Panc1 (cell line): ENCODE measurements at regions not wholly inside any gene's neighbourhood (a gene's known extent, or its start where the extent isn't known, plus 50 kb on each side); places are given as distances from the start of the nearest gene placed in this dataset.

Source experiments
- ATAC-seq: fragments of 200-7000 bp; cut with Tn5 transposase; 2 replicates; pipeline ENCODE4 v1.9.1; 2020; ENCODE audit warnings: mild to moderate bottlenecking, moderate library complexity
- BruUV-seq: library from RNA; stranded (reverse); fragments of 400-500 nt; replicated peaks from 2 replicates; lab custom pipeline; 2021; lab: Mats Ljungman, UMichigan
- CTCF ChIA-PET: fragments of 300-600 bp; sonication (Branson Sonifier 250); formaldehyde crosslinking; loops from one replicate; lab custom pipeline; 2022; ENCODE audit warnings: antibody characterized with exemption; lab: Charles Lee
- POLR2A ChIA-PET: fragments of 300-600 bp; sonication (Branson Sonifier 250); formaldehyde crosslinking; loops from one replicate; lab custom pipeline; 2022; ENCODE audit warnings: antibody characterized with exemption; lab: Charles Lee
- DNase-seq: peaks from one replicate; pipeline ENCODE4 v3.0.0-alpha.2; 2010; ENCODE audit warnings: low read depth, low spot score
- H3K27ac ChIP-seq: 2 replicates; pipeline ENCODE4 v1.5.1; 2011; ENCODE audit warnings: mild to moderate bottlenecking, low read length, inconsistent platforms
- H3K27me3 ChIP-seq: fragments of 200-500 bp; sonication (Bioruptor generic); 2 replicates; pipeline ENCODE4 v1.6.0; 2014; ENCODE audit warnings: low read length, inconsistent platforms; ENCODE audit not compliant: control insufficient read depth, insufficient read depth
- H3K36me3 ChIP-seq: fragments of 200-500 bp; sonication (Bioruptor generic); 2 replicates; pipeline ENCODE4 v1.5.1; 2014; ENCODE audit warnings: inconsistent platforms, mild to moderate bottlenecking, low read length, moderate library complexity; ENCODE audit not compliant: control insufficient read depth, insufficient read depth
- H3K4me1 ChIP-seq: 2 replicates; pipeline ENCODE4 v1.5.1; 2011; ENCODE audit warnings: inconsistent platforms, mild to moderate bottlenecking, low read length, moderate library complexity; ENCODE audit not compliant: control insufficient read depth, insufficient read depth
- H3K4me3 ChIP-seq, 2 experiments: 2 replicates each; pipeline ENCODE4 v1.5.1; 2011 to 2012; ENCODE audit warnings: low read depth in 2 of 2, low read length in 2 of 2, mild to moderate bottlenecking in 2 of 2, inconsistent platforms in 1 of 2, moderate library complexity in 1 of 2
- H3K9me3 ChIP-seq: fragments of 200-500 bp; sonication (Bioruptor generic); 2 replicates; pipeline ENCODE4 v1.5.1; 2014; ENCODE audit warnings: low read depth, mild to moderate bottlenecking, inconsistent platforms, low read length, moderate library complexity; ENCODE audit not compliant: control insufficient read depth, insufficient read depth
- POLR2AphosphoS5 ChIP-seq: IDR thresholded peaks from 2 replicates; pipeline ENCODE4 v1.6.1; 2012; ENCODE audit warnings: mild to moderate bottlenecking, low read depth, low read length, moderate library complexity
- SIN3A ChIP-seq: IDR thresholded peaks from 2 replicates; pipeline ENCODE4 v1.6.1; 2012; ENCODE audit warnings: low read depth, mild to moderate bottlenecking, low read length, moderate library complexity, borderline replicate concordance; ENCODE audit not compliant: insufficient read depth
- TCF7L2 ChIP-seq: IDR thresholded peaks from 2 replicates; pipeline ENCODE4 v1.6.1; 2011; ENCODE audit warnings: mild to moderate bottlenecking, low read depth, low read length, inconsistent platforms
- in situ Hi-C: cut with HindIII; loops from 2 replicates; pipeline ENCODE4 v1.10.0; 2016; ENCODE audit warnings: low sequenced_read_pairs, low pct_unique_long_range_greater_than_20kb
- intact Hi-C: fragments of 100-400 bp; cut with micrococcal nuclease; formaldehyde crosslinking; loops from one replicate; pipeline ENCODE4 v1.10.0; 2022; ENCODE audit not compliant: unreplicated experiment
- TF ChIP-seq, protein P1 (sequence below), 2 experiments: IDR thresholded peaks; 2 replicates each; pipeline ENCODE4 v1.6.1; 2011 to 2012; ENCODE audit warnings: low read depth in 2 of 2, control low read depth in 1 of 2, low read length in 1 of 2, mild to moderate bottlenecking in 1 of 2, moderate library complexity in 1 of 2; ENCODE audit not compliant: insufficient read depth in 1 of 2
- TF ChIP-seq, protein P2 (sequence below): fragments of 450-650 bp; IDR thresholded peaks from 2 replicates; pipeline ENCODE4 v1.5.1; 2017; ENCODE audit warnings: mild to moderate bottlenecking

DNA sequence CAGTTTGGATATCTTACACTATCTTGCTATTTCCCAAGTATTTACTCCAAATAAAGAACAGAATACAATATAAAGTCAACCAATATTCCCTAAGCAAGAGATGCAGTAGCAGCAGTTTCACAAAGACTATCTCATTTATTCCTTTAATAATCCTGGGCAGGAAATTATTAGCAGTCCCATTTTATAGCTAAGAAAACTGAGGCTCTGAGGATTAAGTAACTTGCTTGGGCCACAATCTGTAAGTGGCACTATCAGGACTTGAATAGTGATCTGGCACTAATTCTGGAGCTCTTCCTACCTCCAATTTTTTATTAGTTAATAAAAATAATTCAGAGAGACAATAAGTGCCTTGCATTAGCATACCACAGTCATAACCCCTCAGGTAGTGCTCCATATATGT is 611.7 kb downstream of the MCTP2 start:
- no peaks in the 10 kb centered on the region for H3K27me3 ChIP-seq
- no peak for DNase-seq
- ATAC-seq: no peak
- ChIA-PET POLR2A (no interaction called here), CTCF (no interaction called here)
- H3K4me3 ChIP-seq: no peak overlapping the region
- no peak overlapping the region for H3K27ac ChIP-seq
- no peaks in the 10 kb centered on the region for H3K4me1 ChIP-seq
- BruUV-seq: no TSS peak
- in situ Hi-C loops: no loop called here
- no peak for TF ChIP-seq POLR2AphosphoS5
- TF ChIP-seq, protein P1, sequence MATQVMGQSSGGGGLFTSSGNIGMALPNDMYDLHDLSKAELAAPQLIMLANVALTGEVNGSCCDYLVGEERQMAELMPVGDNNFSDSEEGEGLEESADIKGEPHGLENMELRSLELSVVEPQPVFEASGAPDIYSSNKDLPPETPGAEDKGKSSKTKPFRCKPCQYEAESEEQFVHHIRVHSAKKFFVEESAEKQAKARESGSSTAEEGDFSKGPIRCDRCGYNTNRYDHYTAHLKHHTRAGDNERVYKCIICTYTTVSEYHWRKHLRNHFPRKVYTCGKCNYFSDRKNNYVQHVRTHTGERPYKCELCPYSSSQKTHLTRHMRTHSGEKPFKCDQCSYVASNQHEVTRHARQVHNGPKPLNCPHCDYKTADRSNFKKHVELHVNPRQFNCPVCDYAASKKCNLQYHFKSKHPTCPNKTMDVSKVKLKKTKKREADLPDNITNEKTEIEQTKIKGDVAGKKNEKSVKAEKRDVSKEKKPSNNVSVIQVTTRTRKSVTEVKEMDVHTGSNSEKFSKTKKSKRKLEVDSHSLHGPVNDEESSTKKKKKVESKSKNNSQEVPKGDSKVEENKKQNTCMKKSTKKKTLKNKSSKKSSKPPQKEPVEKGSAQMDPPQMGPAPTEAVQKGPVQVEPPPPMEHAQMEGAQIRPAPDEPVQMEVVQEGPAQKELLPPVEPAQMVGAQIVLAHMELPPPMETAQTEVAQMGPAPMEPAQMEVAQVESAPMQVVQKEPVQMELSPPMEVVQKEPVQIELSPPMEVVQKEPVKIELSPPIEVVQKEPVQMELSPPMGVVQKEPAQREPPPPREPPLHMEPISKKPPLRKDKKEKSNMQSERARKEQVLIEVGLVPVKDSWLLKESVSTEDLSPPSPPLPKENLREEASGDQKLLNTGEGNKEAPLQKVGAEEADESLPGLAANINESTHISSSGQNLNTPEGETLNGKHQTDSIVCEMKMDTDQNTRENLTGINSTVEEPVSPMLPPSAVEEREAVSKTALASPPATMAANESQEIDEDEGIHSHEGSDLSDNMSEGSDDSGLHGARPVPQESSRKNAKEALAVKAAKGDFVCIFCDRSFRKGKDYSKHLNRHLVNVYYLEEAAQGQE (IDR thresholded peaks at IDR 0.05; ENCODE audit: insufficient read depth in 1 of 2, low read depth in 2 of 2, low read length in 1 of 2): no peak
- no peak for TF ChIP-seq TCF7L2
- TF ChIP-seq SIN3A: no peak
- TF ChIP-seq, protein P2, sequence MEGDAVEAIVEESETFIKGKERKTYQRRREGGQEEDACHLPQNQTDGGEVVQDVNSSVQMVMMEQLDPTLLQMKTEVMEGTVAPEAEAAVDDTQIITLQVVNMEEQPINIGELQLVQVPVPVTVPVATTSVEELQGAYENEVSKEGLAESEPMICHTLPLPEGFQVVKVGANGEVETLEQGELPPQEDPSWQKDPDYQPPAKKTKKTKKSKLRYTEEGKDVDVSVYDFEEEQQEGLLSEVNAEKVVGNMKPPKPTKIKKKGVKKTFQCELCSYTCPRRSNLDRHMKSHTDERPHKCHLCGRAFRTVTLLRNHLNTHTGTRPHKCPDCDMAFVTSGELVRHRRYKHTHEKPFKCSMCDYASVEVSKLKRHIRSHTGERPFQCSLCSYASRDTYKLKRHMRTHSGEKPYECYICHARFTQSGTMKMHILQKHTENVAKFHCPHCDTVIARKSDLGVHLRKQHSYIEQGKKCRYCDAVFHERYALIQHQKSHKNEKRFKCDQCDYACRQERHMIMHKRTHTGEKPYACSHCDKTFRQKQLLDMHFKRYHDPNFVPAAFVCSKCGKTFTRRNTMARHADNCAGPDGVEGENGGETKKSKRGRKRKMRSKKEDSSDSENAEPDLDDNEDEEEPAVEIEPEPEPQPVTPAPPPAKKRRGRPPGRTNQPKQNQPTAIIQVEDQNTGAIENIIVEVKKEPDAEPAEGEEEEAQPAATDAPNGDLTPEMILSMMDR: no peak
- H3K36me3 ChIP-seq: no peaks in the 10 kb centered on the region
- intact Hi-C loops: no loop called here
- H3K9me3 ChIP-seq: peaks cover 5% of the 10 kb centered on the region; the same call in 1 of the 2 replicates

DNA sequence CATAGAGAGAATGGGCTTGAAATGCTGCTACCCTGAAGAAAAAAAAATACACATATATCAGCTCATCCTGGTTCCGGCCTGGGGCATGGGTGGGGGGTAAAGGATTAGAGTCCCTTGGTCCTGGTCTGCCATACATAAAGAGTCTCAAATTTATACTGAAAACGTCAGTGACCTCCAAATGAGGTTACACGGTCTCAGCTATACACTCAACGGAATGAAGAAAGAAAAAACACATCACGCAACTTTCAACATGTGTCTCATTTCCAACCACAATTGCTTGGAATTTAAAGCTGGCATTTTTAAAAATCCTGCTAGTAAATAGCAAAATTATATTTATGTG is 612.8 kb downstream of the MCTP2 start:
- no peaks in the 10 kb centered on the region for H3K36me3 ChIP-seq
- no peak overlapping the region for H3K4me3 ChIP-seq
- no peaks in the 10 kb centered on the region for H3K4me1 ChIP-seq
- intact Hi-C loops (no loop called here), in situ Hi-C loops (no loop called here)
- ChIA-PET CTCF (interaction anchor here (0.5 kb wide), 1 partner anchor 58 kb away, joined by 5 read pairs; no protein-coding TSS in a partner anchor), POLR2A (no interaction called here)
- H3K27me3 ChIP-seq: no peaks in the 10 kb centered on the region
- no TSS peak for BruUV-seq
- no peak for DNase-seq
- no peak overlapping the region for H3K27ac ChIP-seq
- H3K9me3 ChIP-seq: peaks cover 5% of the 10 kb centered on the region; the same call in 1 of the 2 replicates
- ATAC-seq: no peak
- TF ChIP-seq POLR2AphosphoS5 (no peak), TCF7L2 (no peak), SIN3A (no peak)
- TF ChIP-seq, protein P2: no peak
- TF ChIP-seq, protein P1 (IDR thresholded peaks at IDR 0.05; ENCODE audit: insufficient read depth in 1 of 2, low read depth in 2 of 2, low read length in 1 of 2): no peak
